HG03039 (cell line): ENCODE measurements at regions not wholly inside any gene's neighbourhood (a gene's known extent, or its start where the extent isn't known, plus 50 kb on each side); places are given as distances from the start of the nearest gene placed in this dataset.
A peak's percentile ranks its signal among the peaks of the same experiment; 100 is the strongest.

Source experiments
- ATAC-seq: cut with Tn5 transposase; IDR thresholded peaks from one replicate; pipeline ENCODE4 v1.9.1; 2021; ENCODE audit warnings: mild to moderate bottlenecking, moderate library complexity; ENCODE audit not compliant: unreplicated experiment

GRCh38 chr11:112570333-112570732 lies 309.7 kb upstream of the PLET1 start:
- no peak for ATAC-seq

- no peak for ATAC-seq
Observed at GRCh38 chr11:112579282-112579681, 318.6 kb upstream of the PLET1 start.

GRCh38 chr11:112580864-112581263 lies 320.2 kb upstream of the PLET1 start:
- ATAC-seq, result no peak

GRCh38 chr11:112581747-112582146 lies 321.1 kb upstream of the PLET1 start:
- ATAC-seq, result peak; percentile 38

GRCh38 chr11:112582366-112582765 lies 321.7 kb upstream of the PLET1 start:
- ATAC-seq, result no peak

GRCh38 chr11:112583261-112583893 lies 322.7 kb upstream of the PLET1 start:
- ATAC-seq, result peak; percentile 86

GRCh38 chr11:112584672-112585071 lies 324.0 kb upstream of the PLET1 start:
- ATAC-seq, result no peak

GRCh38 chr11:112587664-112588063 lies 327.0 kb upstream of the PLET1 start:
- no peak for ATAC-seq

- ATAC-seq, result no peak
Observed at GRCh38 chr11:112588252-112588694, 327.6 kb upstream of the PLET1 start.

GRCh38 chr11:112589155-112589554 lies 328.5 kb upstream of the PLET1 start:
- no peak for ATAC-seq

- no peak for ATAC-seq
Observed at GRCh38 chr11:112590764-112591163, 330.1 kb upstream of the PLET1 start.

GRCh38 chr11:112593440-112593839 lies 332.8 kb upstream of the PLET1 start:
- ATAC-seq, result no peak

- no peak for ATAC-seq
Observed at GRCh38 chr11:112596324-112596723, 335.7 kb upstream of the PLET1 start.

- ATAC-seq, result no peak
Observed at GRCh38 chr11:112597286-112597790, 336.7 kb upstream of the PLET1 start.

GRCh38 chr11:112599265-112599664 lies 338.6 kb upstream of the PLET1 start:
- no peak for ATAC-seq

GRCh38 chr11:112599856-112600533 lies 339.3 kb upstream of the PLET1 start:
- ATAC-seq, result no peak

- ATAC-seq, result no peak
Observed at GRCh38 chr11:112605093-112605666, 344.5 kb upstream of the PLET1 start.

- ATAC-seq, result no peak
Observed at GRCh38 chr11:112606656-112607055, 346.0 kb upstream of the PLET1 start.

GRCh38 chr11:112608509-112608908 lies 347.8 kb upstream of the PLET1 start:
- no peak for ATAC-seq

GRCh38 chr11:112610494-112610893 lies 349.8 kb upstream of the PLET1 start:
- ATAC-seq, result no peak

- ATAC-seq, result no peak
Observed at GRCh38 chr11:112610996-112611750, 350.0 kb upstream of the NCAM1 start.
